Liver (tissue), 8 donors: ENCODE measurements at regions not wholly inside any gene's neighbourhood (a gene's known extent, or its start where the extent isn't known, plus 50 kb on each side); places are given as distances from the start of the nearest gene placed in this dataset.

Experiments used
- DNase-seq: peaks from one replicate; pipeline ENCODE4 v3.0.0-alpha.2; 2017; ENCODE audit warnings: low spot score
- H3K27ac ChIP-seq, 2 donors: one replicate each; pipeline ENCODE4 v1.7.0; 2013; ENCODE audit warnings: inconsistent platforms in 2 of 2, low read length in 2 of 2, control low read depth in 1 of 2, low read depth in 1 of 2, mild to moderate bottlenecking in 1 of 2
- H3K27me3 ChIP-seq, 4 donors: one replicate each; pipeline versions ENCODE4 v1.6.1 to v1.7.0; 2013; ENCODE audit warnings: low read length in 3 of 4, inconsistent platforms in 1 of 4, mild to moderate bottlenecking in 1 of 4, moderate library complexity in 1 of 4; ENCODE audit not compliant: control insufficient read depth in 4 of 4, insufficient read depth in 4 of 4
- H3K36me3 ChIP-seq, 4 donors: one replicate each; pipeline versions ENCODE4 v1.6.1 to v1.7.0; 2013; ENCODE audit warnings: low read length in 3 of 4, mild to moderate bottlenecking in 3 of 4, low read depth in 1 of 4, moderate library complexity in 1 of 4; ENCODE audit not compliant: control insufficient read depth in 4 of 4, insufficient read depth in 3 of 4
- H3K4me1 ChIP-seq, 4 donors: one replicate each; pipeline versions ENCODE4 v1.6.1 to v1.7.0; 2013; ENCODE audit warnings: low read length in 3 of 4, mild to moderate bottlenecking in 3 of 4, moderate library complexity in 1 of 4; ENCODE audit not compliant: control insufficient read depth in 4 of 4, insufficient read depth in 4 of 4
- H3K4me3 ChIP-seq, 3 donors: one replicate each; pipeline versions ENCODE4 v1.6.1 to v1.7.0; 2013; ENCODE audit warnings: low read length in 3 of 3, control low read depth in 1 of 3, low read depth in 1 of 3, mild to moderate bottlenecking in 1 of 3
- H3K9ac ChIP-seq, 2 donors: one replicate each; pipeline ENCODE4 v1.7.0; 2013; ENCODE audit warnings: low read length in 2 of 2, mild to moderate bottlenecking in 2 of 2, moderate library complexity in 2 of 2, control low read depth in 1 of 2, low read depth in 1 of 2
- H3K9me3 ChIP-seq, 4 donors: one replicate each; pipeline versions ENCODE4 v1.6.1 to v1.7.0; 2013; ENCODE audit warnings: low read length in 3 of 4; ENCODE audit not compliant: control insufficient read depth in 4 of 4
- EGR1 ChIP-seq, 2 donors: IDR thresholded peaks; 2 replicates each; pipeline ENCODE4 v1.6.1; 2016 to 2018; ENCODE audit warnings: antibody characterized with exemption in 2 of 2, low read depth in 2 of 2
- FOXA1 ChIP-seq: IDR thresholded peaks from 2 replicates; pipeline ENCODE4 v1.6.1; 2016; ENCODE audit warnings: antibody characterized with exemption
- FOXA2 ChIP-seq: IDR thresholded peaks from 2 replicates; pipeline ENCODE4 v1.6.1; 2016; ENCODE audit warnings: antibody characterized with exemption
- GABPA ChIP-seq, 2 donors: IDR thresholded peaks in 1 of 2; conservative IDR thresholded peaks in 1 of 2; 2 replicates each; pipeline ENCODE4 v1.6.1; 2016; ENCODE audit warnings: antibody characterized with exemption in 2 of 2, mild to moderate bottlenecking in 1 of 2, moderate library complexity in 1 of 2
- HNF4A ChIP-seq, 2 donors: conservative IDR thresholded peaks; 2 replicates each; pipeline ENCODE4 v1.6.1; 2016; ENCODE audit warnings: antibody characterized with exemption in 2 of 2, mild to moderate bottlenecking in 2 of 2
- HNF4G ChIP-seq: IDR thresholded peaks from 2 replicates; pipeline ENCODE4 v1.6.1; 2016; ENCODE audit warnings: antibody characterized with exemption
- JUND ChIP-seq, 2 donors: IDR thresholded peaks; 2 replicates each; pipeline ENCODE4 v1.6.1; 2016; ENCODE audit warnings: antibody characterized with exemption in 2 of 2
- NR2F2 ChIP-seq: IDR thresholded peaks from 2 replicates; pipeline ENCODE4 v1.6.1; 2016; ENCODE audit warnings: antibody characterized with exemption
- RAD21 ChIP-seq, 2 donors: IDR thresholded peaks; 2 replicates each; pipeline ENCODE4 v1.6.1; 2016; ENCODE audit warnings: antibody characterized with exemption in 2 of 2, mild to moderate bottlenecking in 2 of 2
- RXRA ChIP-seq, 2 donors: IDR thresholded peaks; 2 replicates each; pipeline ENCODE4 v1.6.1; 2017 to 2018; ENCODE audit warnings: antibody characterized with exemption in 2 of 2, mild to moderate bottlenecking in 1 of 2
- SP1 ChIP-seq: IDR thresholded peaks from 2 replicates; pipeline ENCODE4 v1.6.1; 2018; ENCODE audit warnings: antibody characterized with exemption, mild to moderate bottlenecking
- TAF1 ChIP-seq: conservative IDR thresholded peaks from 2 replicates; pipeline ENCODE4 v1.6.1; 2016; ENCODE audit warnings: antibody characterized with exemption, mild to moderate bottlenecking
- YY1 ChIP-seq: IDR thresholded peaks from 2 replicates; pipeline ENCODE4 v1.6.1; 2016; ENCODE audit warnings: antibody characterized with exemption, mild to moderate bottlenecking
- WGBS: extraction: QIAGEN DNeasy Blood & Tissue Kit; methylation state at CpG from one replicate; pipeline ENCODE4 v1.1.7; 2013; 5-methylcytosine and 5-hydroxymethylcytosine counted together
- TF ChIP-seq, protein P1 (sequence below): IDR thresholded peaks from 2 replicates; pipeline ENCODE4 v1.6.1; 2016; ENCODE audit warnings: antibody characterized with exemption
- TF ChIP-seq, protein P2 (sequence below): fragments of 150-350 bp; IDR thresholded peaks from 2 replicates; pipeline ENCODE4 v1.5.1; 2017; ENCODE audit warnings: improper control_type of control experiment, low read depth, low read length; ENCODE audit not compliant: missing input control
- TF ChIP-seq, protein P3 (sequence below): IDR thresholded peaks from 2 replicates; pipeline ENCODE4 v1.6.1; 2016; ENCODE audit warnings: antibody characterized with exemption
- TF ChIP-seq, protein P4 (sequence below): IDR thresholded peaks from 2 replicates; pipeline ENCODE4 v1.6.1; 2016; ENCODE audit warnings: antibody characterized with exemption, mild to moderate bottlenecking
- donor health status: healthy.
- donor health status: healthy.
- donor health status: healthy.
- donor health status: healthy.
- donor health status: healthy.

DNA sequence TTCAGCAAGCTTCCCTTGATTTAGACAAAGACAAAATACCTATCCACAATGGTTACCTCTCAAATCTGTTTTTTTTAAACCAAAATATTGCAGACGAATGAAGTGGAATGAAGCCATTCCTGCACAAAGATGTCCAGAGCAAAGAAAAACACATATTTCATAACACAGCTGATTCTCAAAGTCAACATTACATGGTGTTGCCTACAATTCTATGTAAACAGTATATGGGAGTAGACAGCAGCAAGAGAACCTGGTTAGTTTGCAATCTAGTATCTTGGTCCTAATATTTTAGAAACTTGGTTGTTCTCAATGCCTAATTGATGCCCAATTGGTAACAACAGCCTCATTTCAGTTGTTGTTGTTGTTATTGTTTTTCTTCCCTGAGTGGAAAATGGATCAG is 1240.9 kb upstream of the CHAC2 start:
- no peaks in the 10 kb centered on the region for H3K9me3 ChIP-seq
- no peak overlapping the region for H3K4me3 ChIP-seq
- DNase-seq, result no peak
- TF ChIP-seq HNF4G (no peak), FOXA2 (peak; percentile 34), EGR1 (IDR thresholded peaks at IDR 0.05; ENCODE audit: low read depth in 2 of 2) (no peak)
- no peaks in the 10 kb centered on the region for H3K36me3 ChIP-seq
- 28% methylated on average over 1 of the region's 1 CpG for WGBS
- H3K27ac ChIP-seq, result no peak overlapping the region
- H3K27me3 ChIP-seq, result no peaks in the 10 kb centered on the region
- no peak overlapping the region for H3K9ac ChIP-seq
- peaks cover 0 to 1% (median 0%) of the 10 kb centered on the region in 4 donors for H3K4me1 ChIP-seq

DNA sequence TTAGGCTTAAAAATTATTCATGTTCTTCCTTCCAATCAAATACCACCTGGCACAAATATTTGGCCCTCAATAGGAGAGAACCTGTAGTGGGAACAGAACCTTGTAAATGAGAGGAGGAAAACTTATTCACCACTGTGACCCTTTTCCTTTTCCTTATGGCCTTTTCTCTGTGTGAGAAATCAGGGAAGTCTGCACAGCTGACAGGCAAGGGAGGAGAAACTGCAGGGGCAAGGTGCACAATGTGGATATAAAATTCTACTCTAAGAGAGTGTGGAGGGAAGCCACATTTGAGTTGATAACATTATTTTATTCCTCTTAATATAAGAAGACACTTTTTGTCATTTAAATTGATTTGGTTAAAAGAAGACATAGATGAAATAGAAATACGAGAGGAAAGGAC is 1247.0 kb upstream of the CHAC2 start:
- Histone ChIP-seq H3K36me3 (no peaks in the 10 kb centered on the region), H3K27ac (no peak overlapping the region), H3K9ac (no peak overlapping the region), H3K4me3 (no peak overlapping the region), H3K4me1 (no peaks in the 10 kb centered on the region), H3K27me3 (no peaks in the 10 kb centered on the region), H3K9me3 (no peaks in the 10 kb centered on the region)
- TF ChIP-seq JUND (IDR thresholded peaks at IDR 0.05) (no peak), HNF4G (no peak), SP1 (no peak), FOXA2 (no peak), RXRA (IDR thresholded peaks at IDR 0.05) (no peak), FOXA1 (no peak), TAF1 (no peak), RAD21 (IDR thresholded peaks at IDR 0.05) (no peak), EGR1 (IDR thresholded peaks at IDR 0.05; ENCODE audit: low read depth in 2 of 2) (no peak), HNF4A (conservative IDR thresholded peaks at IDR 0.05) (no peak), NR2F2 (no peak), YY1 (no peak), GABPA (IDR thresholded peaks at IDR 0.05 in 1 of 2, conservative IDR thresholded peaks at IDR 0.05 in 1 of 2) (no peak)
- TF ChIP-seq, protein P1, sequence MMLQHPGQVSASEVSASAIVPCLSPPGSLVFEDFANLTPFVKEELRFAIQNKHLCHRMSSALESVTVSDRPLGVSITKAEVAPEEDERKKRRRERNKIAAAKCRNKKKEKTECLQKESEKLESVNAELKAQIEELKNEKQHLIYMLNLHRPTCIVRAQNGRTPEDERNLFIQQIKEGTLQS, result no peak
- TF ChIP-seq, protein P2, sequence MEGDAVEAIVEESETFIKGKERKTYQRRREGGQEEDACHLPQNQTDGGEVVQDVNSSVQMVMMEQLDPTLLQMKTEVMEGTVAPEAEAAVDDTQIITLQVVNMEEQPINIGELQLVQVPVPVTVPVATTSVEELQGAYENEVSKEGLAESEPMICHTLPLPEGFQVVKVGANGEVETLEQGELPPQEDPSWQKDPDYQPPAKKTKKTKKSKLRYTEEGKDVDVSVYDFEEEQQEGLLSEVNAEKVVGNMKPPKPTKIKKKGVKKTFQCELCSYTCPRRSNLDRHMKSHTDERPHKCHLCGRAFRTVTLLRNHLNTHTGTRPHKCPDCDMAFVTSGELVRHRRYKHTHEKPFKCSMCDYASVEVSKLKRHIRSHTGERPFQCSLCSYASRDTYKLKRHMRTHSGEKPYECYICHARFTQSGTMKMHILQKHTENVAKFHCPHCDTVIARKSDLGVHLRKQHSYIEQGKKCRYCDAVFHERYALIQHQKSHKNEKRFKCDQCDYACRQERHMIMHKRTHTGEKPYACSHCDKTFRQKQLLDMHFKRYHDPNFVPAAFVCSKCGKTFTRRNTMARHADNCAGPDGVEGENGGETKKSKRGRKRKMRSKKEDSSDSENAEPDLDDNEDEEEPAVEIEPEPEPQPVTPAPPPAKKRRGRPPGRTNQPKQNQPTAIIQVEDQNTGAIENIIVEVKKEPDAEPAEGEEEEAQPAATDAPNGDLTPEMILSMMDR, result no peak
- TF ChIP-seq, protein P3, sequence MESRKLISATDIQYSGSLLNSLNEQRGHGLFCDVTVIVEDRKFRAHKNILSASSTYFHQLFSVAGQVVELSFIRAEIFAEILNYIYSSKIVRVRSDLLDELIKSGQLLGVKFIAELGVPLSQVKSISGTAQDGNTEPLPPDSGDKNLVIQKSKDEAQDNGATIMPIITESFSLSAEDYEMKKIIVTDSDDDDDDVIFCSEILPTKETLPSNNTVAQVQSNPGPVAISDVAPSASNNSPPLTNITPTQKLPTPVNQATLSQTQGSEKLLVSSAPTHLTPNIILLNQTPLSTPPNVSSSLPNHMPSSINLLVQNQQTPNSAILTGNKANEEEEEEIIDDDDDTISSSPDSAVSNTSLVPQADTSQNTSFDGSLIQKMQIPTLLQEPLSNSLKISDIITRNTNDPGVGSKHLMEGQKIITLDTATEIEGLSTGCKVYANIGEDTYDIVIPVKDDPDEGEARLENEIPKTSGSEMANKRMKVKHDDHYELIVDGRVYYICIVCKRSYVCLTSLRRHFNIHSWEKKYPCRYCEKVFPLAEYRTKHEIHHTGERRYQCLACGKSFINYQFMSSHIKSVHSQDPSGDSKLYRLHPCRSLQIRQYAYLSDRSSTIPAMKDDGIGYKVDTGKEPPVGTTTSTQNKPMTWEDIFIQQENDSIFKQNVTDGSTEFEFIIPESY, result no peak
- TF ChIP-seq, protein P4, sequence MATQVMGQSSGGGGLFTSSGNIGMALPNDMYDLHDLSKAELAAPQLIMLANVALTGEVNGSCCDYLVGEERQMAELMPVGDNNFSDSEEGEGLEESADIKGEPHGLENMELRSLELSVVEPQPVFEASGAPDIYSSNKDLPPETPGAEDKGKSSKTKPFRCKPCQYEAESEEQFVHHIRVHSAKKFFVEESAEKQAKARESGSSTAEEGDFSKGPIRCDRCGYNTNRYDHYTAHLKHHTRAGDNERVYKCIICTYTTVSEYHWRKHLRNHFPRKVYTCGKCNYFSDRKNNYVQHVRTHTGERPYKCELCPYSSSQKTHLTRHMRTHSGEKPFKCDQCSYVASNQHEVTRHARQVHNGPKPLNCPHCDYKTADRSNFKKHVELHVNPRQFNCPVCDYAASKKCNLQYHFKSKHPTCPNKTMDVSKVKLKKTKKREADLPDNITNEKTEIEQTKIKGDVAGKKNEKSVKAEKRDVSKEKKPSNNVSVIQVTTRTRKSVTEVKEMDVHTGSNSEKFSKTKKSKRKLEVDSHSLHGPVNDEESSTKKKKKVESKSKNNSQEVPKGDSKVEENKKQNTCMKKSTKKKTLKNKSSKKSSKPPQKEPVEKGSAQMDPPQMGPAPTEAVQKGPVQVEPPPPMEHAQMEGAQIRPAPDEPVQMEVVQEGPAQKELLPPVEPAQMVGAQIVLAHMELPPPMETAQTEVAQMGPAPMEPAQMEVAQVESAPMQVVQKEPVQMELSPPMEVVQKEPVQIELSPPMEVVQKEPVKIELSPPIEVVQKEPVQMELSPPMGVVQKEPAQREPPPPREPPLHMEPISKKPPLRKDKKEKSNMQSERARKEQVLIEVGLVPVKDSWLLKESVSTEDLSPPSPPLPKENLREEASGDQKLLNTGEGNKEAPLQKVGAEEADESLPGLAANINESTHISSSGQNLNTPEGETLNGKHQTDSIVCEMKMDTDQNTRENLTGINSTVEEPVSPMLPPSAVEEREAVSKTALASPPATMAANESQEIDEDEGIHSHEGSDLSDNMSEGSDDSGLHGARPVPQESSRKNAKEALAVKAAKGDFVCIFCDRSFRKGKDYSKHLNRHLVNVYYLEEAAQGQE, result no peak
- WGBS, result 71% methylated on average over 1 of the region's 1 CpG
- DNase-seq, result no peak
